GM23338 (cell line): ENCODE measurements at regions not wholly inside any gene's neighbourhood (a gene's known extent, or its start where the extent isn't known, plus 50 kb on each side); places are given as distances from the start of the nearest gene placed in this dataset.

Experiments used
- ATAC-seq: fragments of 200-7000 bp; cut with Tn5 transposase; 3 replicates; pipeline ENCODE4 v1.9.1; 2020
- DNase-seq: peaks from one replicate; pipeline ENCODE4 v3.0.0-alpha.2; 2015; ENCODE audit warnings: low spot score
- H2AFZ ChIP-seq: fragments of 200-600 bp; sonication (generic); 2 replicates; pipeline ENCODE4 v1.8.0; 2016; ENCODE audit warnings: antibody characterized with exemption, mild to moderate bottlenecking, moderate library complexity
- H3F3A ChIP-seq: fragments of 200-600 bp; sonication (generic); replicated peaks from 2 replicates; pipeline ENCODE4 v1.8.0; 2017; ENCODE audit warnings: antibody characterized with exemption, mixed run types, low read depth
- H3K27ac ChIP-seq: fragments of 200-600 bp; sonication (generic); 2 replicates; pipeline ENCODE4 v1.6.1; 2016; ENCODE audit warnings: low read depth
- H3K27me3 ChIP-seq: fragments of 200-600 bp; sonication (generic); 2 replicates; pipeline ENCODE4 v1.8.0; 2016; ENCODE audit warnings: mild to moderate bottlenecking, mixed run types, moderate library complexity; ENCODE audit not compliant: insufficient read depth
- H3K36me3 ChIP-seq: fragments of 200-600 bp; sonication (generic); 2 replicates; pipeline ENCODE4 v1.8.0; 2016; ENCODE audit warnings: mild to moderate bottlenecking; ENCODE audit not compliant: insufficient read depth
- H3K4me1 ChIP-seq: fragments of 200-600 bp; sonication (generic); 2 replicates; pipeline ENCODE4 v1.8.0; 2016; ENCODE audit warnings: mild to moderate bottlenecking, moderate library complexity; ENCODE audit not compliant: insufficient read depth
- H3K4me2 ChIP-seq: fragments of 200-600 bp; sonication (generic); 2 replicates; pipeline ENCODE4 v1.7.1; 2017; ENCODE audit warnings: mixed run types
- H3K4me3 ChIP-seq: fragments of 200-600 bp; sonication (generic); 2 replicates; pipeline ENCODE4 v1.6.1; 2016; ENCODE audit warnings: mixed run types
- H3K79me2 ChIP-seq: fragments of 200-600 bp; sonication (generic); replicated peaks from 2 replicates; pipeline ENCODE4 v1.8.0; 2017; ENCODE audit warnings: mild to moderate bottlenecking; ENCODE audit not compliant: insufficient read depth
- H3K9me2 ChIP-seq: fragments of 200-600 bp; sonication (generic); 2 replicates; pipeline ENCODE4 v1.8.0; 2017; ENCODE audit not compliant: insufficient read depth
- H4K20me1 ChIP-seq: fragments of 200-600 bp; sonication (generic); replicated peaks from 2 replicates; pipeline ENCODE4 v1.8.0; 2017; ENCODE audit warnings: mild to moderate bottlenecking; ENCODE audit not compliant: insufficient read depth
- H3K27ac Mint-ChIP-seq: 2 replicates; pipeline ENCODE4 v1.8.0; 2020; ENCODE audit warnings: inconsistent platforms, mild to moderate bottlenecking, moderate library complexity, mixed read lengths
- H3K27me3 Mint-ChIP-seq: 3 replicates; pipeline ENCODE4 v1.8.0; 2022; ENCODE audit warnings: low read depth, mild to moderate bottlenecking, moderate library complexity, mixed read lengths, inconsistent platforms; ENCODE audit not compliant: insufficient read depth, poor library complexity
- H3K36me3 Mint-ChIP-seq: 3 replicates; pipeline ENCODE4 v1.8.0; 2021; ENCODE audit warnings: low read depth, mild to moderate bottlenecking, inconsistent platforms, moderate library complexity, mixed read lengths
- H3K4me1 Mint-ChIP-seq: 3 replicates; pipeline ENCODE4 v1.8.0; 2020; ENCODE audit warnings: mild to moderate bottlenecking, inconsistent platforms, mixed read lengths
- H3K4me3 Mint-ChIP-seq: 3 replicates; pipeline ENCODE4 v1.8.0; 2021; ENCODE audit warnings: moderate library complexity, mild to moderate bottlenecking, inconsistent platforms, mixed read lengths
- H3K9me3 Mint-ChIP-seq: 3 replicates; pipeline ENCODE4 v1.8.0; 2020; ENCODE audit warnings: moderate library complexity, mild to moderate bottlenecking, inconsistent platforms, mixed read lengths
- CREB1 ChIP-seq: fragments of 250-450 bp; sonication (Bioruptor Pico); IDR thresholded peaks from 2 replicates; pipeline ENCODE4 v1.5.0; 2020; ENCODE audit warnings: low read depth, mild to moderate bottlenecking, moderate library complexity
- CTCF ChIP-seq, 2 experiments: fragments of 200-600 bp in 1 of 2; sonication (generic) in 1 of 2; conservative IDR thresholded peaks; 2 replicates each; pipeline versions ENCODE4 v1.5.1 to v1.6.1; 2016 to 2017; ENCODE audit warnings: antibody characterized with exemption in 2 of 2, low read depth in 2 of 2, mild to moderate bottlenecking in 2 of 2, moderate library complexity in 1 of 2
- EZH2 ChIP-seq: fragments of 200-600 bp; sonication (generic); IDR thresholded peaks from one replicate; pipeline ENCODE4 v1.8.0; 2017; ENCODE audit warnings: antibody characterized with exemption, mild to moderate bottlenecking, low read depth; ENCODE audit not compliant: unreplicated experiment
- EZH2phosphoT487 ChIP-seq: fragments of 200-600 bp; sonication (generic); IDR thresholded peaks from one replicate; pipeline ENCODE4 v1.8.1; 2018; ENCODE audit warnings: antibody characterized with exemption; ENCODE audit not compliant: unreplicated experiment
- JUNB ChIP-seq: IDR thresholded peaks from one replicate; pipeline ENCODE4 v1.6.1; 2016; ENCODE audit warnings: antibody characterized with exemption; ENCODE audit not compliant: unreplicated experiment
- NANOG ChIP-seq: IDR thresholded peaks from 2 replicates; pipeline ENCODE4 v1.6.1; 2016; ENCODE audit warnings: antibody characterized with exemption, borderline replicate concordance
- POLR2AphosphoS5 ChIP-seq: IDR thresholded peaks from 2 replicates; pipeline ENCODE4 v1.6.1; 2016; ENCODE audit warnings: antibody characterized with exemption, low read depth
- ZNF114 ChIP-seq: fragments of 250-450 bp; sonication (Bioruptor Pico); IDR thresholded peaks from 2 replicates; pipeline ENCODE4 v1.5.0; 2020; ENCODE audit warnings: mild to moderate bottlenecking, moderate library complexity
- ZNF331 ChIP-seq: fragments of 250-450 bp; sonication (Bioruptor Pico); IDR thresholded peaks from 2 replicates; pipeline ENCODE4 v1.5.0; 2020; ENCODE audit warnings: low read depth, mild to moderate bottlenecking, moderate library complexity
- TF ChIP-seq, protein P1 (sequence below): IDR thresholded peaks from one replicate; pipeline ENCODE4 v1.6.1; 2018; ENCODE audit warnings: antibody characterized with exemption; ENCODE audit not compliant: unreplicated experiment

GRCh38 chr5:124212934-124213333 lies 533.5 kb downstream of the ZNF608 start:
- no peaks in the 10 kb centered on the region for H3K27me3 ChIP-seq
- H3K36me3 Mint-ChIP-seq: peaks cover 54% of the 10 kb centered on the region

More at GRCh38 chr5:124212934-124213333, 533.5 kb downstream of the ZNF608 start:
- DNase-seq (no peak), ATAC-seq (no peak)
- Histone ChIP-seq H3K9me2 (peaks cover 9% of the 10 kb centered on the region), H3F3A (no peaks in the 10 kb centered on the region), H4K20me1 (no peaks in the 10 kb centered on the region), H3K79me2 (no peaks in the 10 kb centered on the region), H3K4me3 (no peak overlapping the region; the same call in 1 of the 2 replicates), H3K4me1 (no peaks in the 10 kb centered on the region), H3K27ac (no peak overlapping the region), H2AFZ (no peak overlapping the region), H3K36me3 (peaks cover 14% of the 10 kb centered on the region), H3K4me2 (no peak overlapping the region)
- Mint-ChIP-seq H3K27me3 (no peaks in the 10 kb centered on the region), H3K4me1 (no peaks in the 10 kb centered on the region), H3K9me3 (peaks cover 65% of the 10 kb centered on the region), H3K4me3 (no peak overlapping the region), H3K27ac (no peak overlapping the region)
- TF ChIP-seq EZH2phosphoT487 (no peak), POLR2AphosphoS5 (no peak), CREB1 (CRISPR knock-in tag) (no peak), CTCF (conservative IDR thresholded peaks at IDR 0.05; ENCODE audit: low read depth in 2 of 2) (no peak), ZNF114 (CRISPR knock-in tag) (no peak), ZNF331 (CRISPR knock-in tag) (no peak), EZH2 (no peak), JUNB (no peak), NANOG (no peak)
- TF ChIP-seq, protein P1, sequence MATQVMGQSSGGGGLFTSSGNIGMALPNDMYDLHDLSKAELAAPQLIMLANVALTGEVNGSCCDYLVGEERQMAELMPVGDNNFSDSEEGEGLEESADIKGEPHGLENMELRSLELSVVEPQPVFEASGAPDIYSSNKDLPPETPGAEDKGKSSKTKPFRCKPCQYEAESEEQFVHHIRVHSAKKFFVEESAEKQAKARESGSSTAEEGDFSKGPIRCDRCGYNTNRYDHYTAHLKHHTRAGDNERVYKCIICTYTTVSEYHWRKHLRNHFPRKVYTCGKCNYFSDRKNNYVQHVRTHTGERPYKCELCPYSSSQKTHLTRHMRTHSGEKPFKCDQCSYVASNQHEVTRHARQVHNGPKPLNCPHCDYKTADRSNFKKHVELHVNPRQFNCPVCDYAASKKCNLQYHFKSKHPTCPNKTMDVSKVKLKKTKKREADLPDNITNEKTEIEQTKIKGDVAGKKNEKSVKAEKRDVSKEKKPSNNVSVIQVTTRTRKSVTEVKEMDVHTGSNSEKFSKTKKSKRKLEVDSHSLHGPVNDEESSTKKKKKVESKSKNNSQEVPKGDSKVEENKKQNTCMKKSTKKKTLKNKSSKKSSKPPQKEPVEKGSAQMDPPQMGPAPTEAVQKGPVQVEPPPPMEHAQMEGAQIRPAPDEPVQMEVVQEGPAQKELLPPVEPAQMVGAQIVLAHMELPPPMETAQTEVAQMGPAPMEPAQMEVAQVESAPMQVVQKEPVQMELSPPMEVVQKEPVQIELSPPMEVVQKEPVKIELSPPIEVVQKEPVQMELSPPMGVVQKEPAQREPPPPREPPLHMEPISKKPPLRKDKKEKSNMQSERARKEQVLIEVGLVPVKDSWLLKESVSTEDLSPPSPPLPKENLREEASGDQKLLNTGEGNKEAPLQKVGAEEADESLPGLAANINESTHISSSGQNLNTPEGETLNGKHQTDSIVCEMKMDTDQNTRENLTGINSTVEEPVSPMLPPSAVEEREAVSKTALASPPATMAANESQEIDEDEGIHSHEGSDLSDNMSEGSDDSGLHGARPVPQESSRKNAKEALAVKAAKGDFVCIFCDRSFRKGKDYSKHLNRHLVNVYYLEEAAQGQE: no peak
